GM23338 (cell line): ENCODE measurements at regions not wholly inside any gene's neighbourhood (a gene's known extent, or its start where the extent isn't known, plus 50 kb on each side); places are given as distances from the start of the nearest gene placed in this dataset.
A peak's percentile ranks its signal among the peaks of the same experiment; 100 is the strongest.

Experiments
- ATAC-seq: fragments of 200-7000 bp; cut with Tn5 transposase; 3 replicates; pipeline ENCODE4 v1.9.1; 2020
- DNase-seq: peaks from one replicate; pipeline ENCODE4 v3.0.0-alpha.2; 2015; ENCODE audit warnings: low spot score
- H2AFZ ChIP-seq: fragments of 200-600 bp; sonication (generic); 2 replicates; pipeline ENCODE4 v1.8.0; 2016; ENCODE audit warnings: antibody characterized with exemption, mild to moderate bottlenecking, moderate library complexity
- H3F3A ChIP-seq: fragments of 200-600 bp; sonication (generic); replicated peaks from 2 replicates; pipeline ENCODE4 v1.8.0; 2017; ENCODE audit warnings: antibody characterized with exemption, mixed run types, low read depth
- H3K27ac ChIP-seq: fragments of 200-600 bp; sonication (generic); 2 replicates; pipeline ENCODE4 v1.6.1; 2016; ENCODE audit warnings: low read depth
- H3K27me3 ChIP-seq: fragments of 200-600 bp; sonication (generic); 2 replicates; pipeline ENCODE4 v1.8.0; 2016; ENCODE audit warnings: mild to moderate bottlenecking, mixed run types, moderate library complexity; ENCODE audit not compliant: insufficient read depth
- H3K36me3 ChIP-seq: fragments of 200-600 bp; sonication (generic); 2 replicates; pipeline ENCODE4 v1.8.0; 2016; ENCODE audit warnings: mild to moderate bottlenecking; ENCODE audit not compliant: insufficient read depth
- H3K4me1 ChIP-seq: fragments of 200-600 bp; sonication (generic); 2 replicates; pipeline ENCODE4 v1.8.0; 2016; ENCODE audit warnings: mild to moderate bottlenecking, moderate library complexity; ENCODE audit not compliant: insufficient read depth
- H3K4me2 ChIP-seq: fragments of 200-600 bp; sonication (generic); 2 replicates; pipeline ENCODE4 v1.7.1; 2017; ENCODE audit warnings: mixed run types
- H3K4me3 ChIP-seq: fragments of 200-600 bp; sonication (generic); 2 replicates; pipeline ENCODE4 v1.6.1; 2016; ENCODE audit warnings: mixed run types
- H3K79me2 ChIP-seq: fragments of 200-600 bp; sonication (generic); replicated peaks from 2 replicates; pipeline ENCODE4 v1.8.0; 2017; ENCODE audit warnings: mild to moderate bottlenecking; ENCODE audit not compliant: insufficient read depth
- H3K9me2 ChIP-seq: fragments of 200-600 bp; sonication (generic); 2 replicates; pipeline ENCODE4 v1.8.0; 2017; ENCODE audit not compliant: insufficient read depth
- H4K20me1 ChIP-seq: fragments of 200-600 bp; sonication (generic); replicated peaks from 2 replicates; pipeline ENCODE4 v1.8.0; 2017; ENCODE audit warnings: mild to moderate bottlenecking; ENCODE audit not compliant: insufficient read depth
- H3K27ac Mint-ChIP-seq: 2 replicates; pipeline ENCODE4 v1.8.0; 2020; ENCODE audit warnings: inconsistent platforms, mild to moderate bottlenecking, moderate library complexity, mixed read lengths
- H3K27me3 Mint-ChIP-seq: 3 replicates; pipeline ENCODE4 v1.8.0; 2022; ENCODE audit warnings: low read depth, mild to moderate bottlenecking, moderate library complexity, mixed read lengths, inconsistent platforms; ENCODE audit not compliant: insufficient read depth, poor library complexity
- H3K36me3 Mint-ChIP-seq: 3 replicates; pipeline ENCODE4 v1.8.0; 2021; ENCODE audit warnings: low read depth, mild to moderate bottlenecking, inconsistent platforms, moderate library complexity, mixed read lengths
- H3K4me1 Mint-ChIP-seq: 3 replicates; pipeline ENCODE4 v1.8.0; 2020; ENCODE audit warnings: mild to moderate bottlenecking, inconsistent platforms, mixed read lengths
- H3K4me3 Mint-ChIP-seq: 3 replicates; pipeline ENCODE4 v1.8.0; 2021; ENCODE audit warnings: moderate library complexity, mild to moderate bottlenecking, inconsistent platforms, mixed read lengths
- H3K9me3 Mint-ChIP-seq: 3 replicates; pipeline ENCODE4 v1.8.0; 2020; ENCODE audit warnings: moderate library complexity, mild to moderate bottlenecking, inconsistent platforms, mixed read lengths
- CREB1 ChIP-seq: fragments of 250-450 bp; sonication (Bioruptor Pico); IDR thresholded peaks from 2 replicates; pipeline ENCODE4 v1.5.0; 2020; ENCODE audit warnings: low read depth, mild to moderate bottlenecking, moderate library complexity
- CTCF ChIP-seq, 2 experiments: fragments of 200-600 bp in 1 of 2; sonication (generic) in 1 of 2; conservative IDR thresholded peaks; 2 replicates each; pipeline versions ENCODE4 v1.5.1 to v1.6.1; 2016 to 2017; ENCODE audit warnings: antibody characterized with exemption in 2 of 2, low read depth in 2 of 2, mild to moderate bottlenecking in 2 of 2, moderate library complexity in 1 of 2
- EZH2 ChIP-seq: fragments of 200-600 bp; sonication (generic); IDR thresholded peaks from one replicate; pipeline ENCODE4 v1.8.0; 2017; ENCODE audit warnings: antibody characterized with exemption, mild to moderate bottlenecking, low read depth; ENCODE audit not compliant: unreplicated experiment
- JUNB ChIP-seq: IDR thresholded peaks from one replicate; pipeline ENCODE4 v1.6.1; 2016; ENCODE audit warnings: antibody characterized with exemption; ENCODE audit not compliant: unreplicated experiment
- NANOG ChIP-seq: IDR thresholded peaks from 2 replicates; pipeline ENCODE4 v1.6.1; 2016; ENCODE audit warnings: antibody characterized with exemption, borderline replicate concordance
- REST ChIP-seq: IDR thresholded peaks from one replicate; pipeline ENCODE4 v1.6.1; 2018; ENCODE audit warnings: antibody characterized with exemption; ENCODE audit not compliant: unreplicated experiment
- ZNF114 ChIP-seq: fragments of 250-450 bp; sonication (Bioruptor Pico); IDR thresholded peaks from 2 replicates; pipeline ENCODE4 v1.5.0; 2020; ENCODE audit warnings: mild to moderate bottlenecking, moderate library complexity
- ZNF331 ChIP-seq: fragments of 250-450 bp; sonication (Bioruptor Pico); IDR thresholded peaks from 2 replicates; pipeline ENCODE4 v1.5.0; 2020; ENCODE audit warnings: low read depth, mild to moderate bottlenecking, moderate library complexity

DNA sequence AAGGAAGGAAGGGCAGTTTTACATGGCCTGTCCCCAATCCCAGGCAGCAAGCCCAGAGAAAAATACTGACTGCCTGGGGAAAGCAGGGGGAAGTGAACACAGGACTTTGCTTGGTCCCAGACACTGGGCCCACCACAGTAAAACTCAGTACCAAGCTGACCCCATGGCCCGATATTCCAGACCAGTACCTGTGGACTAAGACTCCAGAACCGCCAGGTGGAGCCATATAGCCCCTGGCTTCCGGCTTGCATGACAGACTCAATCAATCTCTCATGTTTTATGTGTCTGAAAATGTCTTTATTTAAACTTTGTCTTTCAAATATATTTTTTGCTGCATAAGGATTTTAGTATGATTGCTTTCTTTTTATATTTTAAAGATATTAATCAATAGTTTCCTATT is 767.9 kb upstream of the SLITRK6 start:
- Mint-ChIP-seq H3K4me3 (no peak overlapping the region), H3K9me3 (no peaks in the 10 kb centered on the region), H3K4me1 (no peaks in the 10 kb centered on the region), H3K36me3 (no peaks in the 10 kb centered on the region), H3K27me3 (no peaks in the 10 kb centered on the region), H3K27ac (no peak overlapping the region)
- no peak overlapping the region for H2AFZ ChIP-seq
- no peaks in the 10 kb centered on the region for H3K36me3 ChIP-seq
- H3K4me3 ChIP-seq, result no peak overlapping the region
- no peak overlapping the region for H3K4me2 ChIP-seq
- H4K20me1 ChIP-seq, result no peaks in the 10 kb centered on the region
- no peaks in the 10 kb centered on the region for H3K79me2 ChIP-seq
- H3K9me2 ChIP-seq, result no peaks in the 10 kb centered on the region
- no peaks in the 10 kb centered on the region for H3K27me3 ChIP-seq
- no peak for TF ChIP-seq ZNF331 (CRISPR knock-in tag)
- TF ChIP-seq EZH2, result no peak
- TF ChIP-seq CTCF (conservative IDR thresholded peaks at IDR 0.05; ENCODE audit: low read depth in 2 of 2), result peak; percentile 61 to 75
- ATAC-seq (peak; percentile 67; the same call in 2 of the 3 replicates), DNase-seq (peak; percentile 58)
- H3F3A ChIP-seq, result no peaks in the 10 kb centered on the region
- no peaks in the 10 kb centered on the region for H3K4me1 ChIP-seq
- H3K27ac ChIP-seq, result no peak overlapping the region

DNA sequence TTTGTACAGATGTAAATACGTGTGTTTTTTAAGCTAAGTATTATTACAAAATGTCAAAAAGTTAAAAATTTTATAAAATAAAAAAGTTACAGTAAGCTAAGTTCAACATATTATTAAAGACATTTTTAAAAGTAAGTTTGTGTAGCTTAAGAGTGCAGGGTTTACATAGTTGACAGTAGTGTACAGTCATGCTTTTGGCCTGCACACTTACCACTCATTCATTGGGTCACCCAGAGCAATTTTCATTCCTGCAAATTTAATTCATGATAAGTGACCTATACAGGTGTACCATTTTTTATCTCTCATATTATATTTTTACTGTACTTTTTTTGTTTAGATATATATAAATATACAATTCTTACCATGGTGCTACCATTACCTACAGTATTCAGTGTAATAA is 769.9 kb upstream of the SLITRK6 start:
- H3K36me3 Mint-ChIP-seq, result no peaks in the 10 kb centered on the region
- Histone ChIP-seq H3K36me3 (no peaks in the 10 kb centered on the region), H4K20me1 (no peaks in the 10 kb centered on the region), H3K4me2 (no peak overlapping the region), H3K4me3 (no peak overlapping the region), H3K9me2 (no peaks in the 10 kb centered on the region), H3F3A (no peaks in the 10 kb centered on the region), H3K4me1 (no peaks in the 10 kb centered on the region), H3K79me2 (no peaks in the 10 kb centered on the region), H2AFZ (no peak overlapping the region), H3K27ac (no peak overlapping the region), H3K27me3 (no peaks in the 10 kb centered on the region)
- H3K4me3 Mint-ChIP-seq, result no peak overlapping the region
- no peak for TF ChIP-seq REST
- no peak for TF ChIP-seq JUNB
- no peak for TF ChIP-seq EZH2
- no peak for TF ChIP-seq CREB1 (CRISPR knock-in tag)
- TF ChIP-seq NANOG, result no peak
- TF ChIP-seq ZNF114, result no peak
- no peak for DNase-seq
- no peaks in the 10 kb centered on the region for H3K4me1 Mint-ChIP-seq
- H3K27ac Mint-ChIP-seq, result no peak overlapping the region
- ATAC-seq, result no peak
- no peaks in the 10 kb centered on the region for H3K27me3 Mint-ChIP-seq
- H3K9me3 Mint-ChIP-seq, result no peaks in the 10 kb centered on the region
